Stimulated activated CD4-positive, alpha-beta T cell treated with anti-CD3 and anti-CD28 coated beads, Interleukin-2, amount 100 ng/mL, for 48 hours (primary cell): ENCODE measurements at regions not wholly inside any gene's neighbourhood (a gene's known extent, or its start where the extent isn't known, plus 50 kb on each side); places are given as distances from the start of the nearest gene placed in this dataset.

Experiments
- DNase-seq, 2 donors: peaks; one replicate each; pipeline ENCODE4 v3.0.0-alpha.2; 2020

- no peak for DNase-seq
Measured at GRCh38 chr2:41967476-41968181, 80.2 kb upstream of the PKDCC start.

- DNase-seq: no peak
Measured at GRCh38 chr2:41968182-41968578, 79.6 kb upstream of the PKDCC start.

- DNase-seq: no peak
Measured at GRCh38 chr2:41970988-41971660, 76.7 kb upstream of the PKDCC start.

GRCh38 chr2:41972179-41972578 is 75.6 kb upstream of the PKDCC start:
- DNase-seq: no peak

- no peak for DNase-seq
Measured at GRCh38 chr2:41972819-41973218, 75.0 kb upstream of the PKDCC start.

GRCh38 chr2:41973871-41974270 is 74.0 kb upstream of the PKDCC start:
- no peak for DNase-seq

GRCh38 chr2:41981417-41981816 is 66.4 kb upstream of the PKDCC start:
- DNase-seq: no peak

- no peak for DNase-seq
Measured at GRCh38 chr2:41985573-41986095, 62.2 kb upstream of the PKDCC start.

GRCh38 chr2:41989501-41990180 is 58.2 kb upstream of the PKDCC start:
- DNase-seq: no peak

GRCh38 chr2:41990245-41990644 is 57.6 kb upstream of the PKDCC start:
- DNase-seq: no peak

- no peak for DNase-seq
Measured at GRCh38 chr2:41990688-41991087, 57.1 kb upstream of the PKDCC start.

GRCh38 chr2:41992056-41992642 is 55.7 kb upstream of the PKDCC start:
- no peak for DNase-seq

GRCh38 chr2:41992671-41993434 is 55.0 kb upstream of the PKDCC start:
- no peak for DNase-seq

- DNase-seq: no peak
Measured at GRCh38 chr2:41993435-41993925, 54.3 kb upstream of the PKDCC start.

GRCh38 chr2:41994233-41994637 is 53.6 kb upstream of the PKDCC start:
- DNase-seq: no peak

GRCh38 chr2:41994661-41995060 is 53.2 kb upstream of the PKDCC start:
- DNase-seq: no peak

GRCh38 chr2:41997561-41997960 is 50.3 kb upstream of the PKDCC start:
- DNase-seq: no peak
